ENCODE measurements at regions not wholly inside any gene's neighbourhood (a gene's known extent, or its start where the extent isn't known, plus 50 kb on each side); places are given as distances from the start of the nearest gene placed in this dataset.

DNA sequence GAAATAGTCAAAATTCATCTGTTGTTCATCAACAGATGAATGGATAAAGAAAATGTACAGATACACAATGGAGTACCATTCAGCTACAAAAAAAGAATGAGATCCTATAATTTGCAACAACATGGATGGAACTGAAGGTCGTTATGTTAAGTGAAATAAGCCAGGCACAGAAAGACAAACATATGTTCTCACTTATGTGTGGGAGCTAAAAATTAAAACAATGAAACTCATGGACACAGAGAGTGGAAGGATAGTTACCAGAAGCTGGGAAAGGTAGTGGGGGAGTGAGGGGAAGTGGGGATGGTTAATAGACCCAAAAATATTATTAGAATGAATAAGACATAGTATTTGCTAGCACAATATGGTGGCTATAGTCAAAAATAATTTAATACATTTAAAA lies 70.0 kb upstream of the KCNMA1 start:
- peaks cover 5% of the 10 kb centered on the region for H3K4me1 ChIP-seq
- ATAC-seq, result no peak
- intact Hi-C loops (cut with DNase I), result no loop called here
- no peaks in the 10 kb centered on the region for H3K9me3 ChIP-seq
- no peak for DNase-seq
- TF ChIP-seq, protein P1, sequence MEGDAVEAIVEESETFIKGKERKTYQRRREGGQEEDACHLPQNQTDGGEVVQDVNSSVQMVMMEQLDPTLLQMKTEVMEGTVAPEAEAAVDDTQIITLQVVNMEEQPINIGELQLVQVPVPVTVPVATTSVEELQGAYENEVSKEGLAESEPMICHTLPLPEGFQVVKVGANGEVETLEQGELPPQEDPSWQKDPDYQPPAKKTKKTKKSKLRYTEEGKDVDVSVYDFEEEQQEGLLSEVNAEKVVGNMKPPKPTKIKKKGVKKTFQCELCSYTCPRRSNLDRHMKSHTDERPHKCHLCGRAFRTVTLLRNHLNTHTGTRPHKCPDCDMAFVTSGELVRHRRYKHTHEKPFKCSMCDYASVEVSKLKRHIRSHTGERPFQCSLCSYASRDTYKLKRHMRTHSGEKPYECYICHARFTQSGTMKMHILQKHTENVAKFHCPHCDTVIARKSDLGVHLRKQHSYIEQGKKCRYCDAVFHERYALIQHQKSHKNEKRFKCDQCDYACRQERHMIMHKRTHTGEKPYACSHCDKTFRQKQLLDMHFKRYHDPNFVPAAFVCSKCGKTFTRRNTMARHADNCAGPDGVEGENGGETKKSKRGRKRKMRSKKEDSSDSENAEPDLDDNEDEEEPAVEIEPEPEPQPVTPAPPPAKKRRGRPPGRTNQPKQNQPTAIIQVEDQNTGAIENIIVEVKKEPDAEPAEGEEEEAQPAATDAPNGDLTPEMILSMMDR (IDR thresholded peaks at IDR 0.05), result no peak
- H3K36me3 ChIP-seq, result no peaks in the 10 kb centered on the region
- H3K27me3 ChIP-seq, result peaks cover 33% of the 10 kb centered on the region
- no peak overlapping the region for H3K27ac ChIP-seq
- no peak overlapping the region for H3K4me3 ChIP-seq

- H3K9me3 ChIP-seq, result no peaks in the 10 kb centered on the region
- TF ChIP-seq, protein P1 (IDR thresholded peaks at IDR 0.05), result no peak
- peaks cover 7% of the 10 kb centered on the region for H3K27me3 ChIP-seq
- no peak overlapping the region for H3K4me3 ChIP-seq
- H3K27ac ChIP-seq, result no peak overlapping the region
- ATAC-seq (no peak), DNase-seq (no peak)
- intact Hi-C loops (cut with DNase I), result no loop called here
- no peaks in the 10 kb centered on the region for H3K4me1 ChIP-seq
- no peaks in the 10 kb centered on the region for H3K36me3 ChIP-seq
These were observed 64.6 kb upstream of the KCNMA1 start for GRCh38 chr10:77702166-77702565.

DNA sequence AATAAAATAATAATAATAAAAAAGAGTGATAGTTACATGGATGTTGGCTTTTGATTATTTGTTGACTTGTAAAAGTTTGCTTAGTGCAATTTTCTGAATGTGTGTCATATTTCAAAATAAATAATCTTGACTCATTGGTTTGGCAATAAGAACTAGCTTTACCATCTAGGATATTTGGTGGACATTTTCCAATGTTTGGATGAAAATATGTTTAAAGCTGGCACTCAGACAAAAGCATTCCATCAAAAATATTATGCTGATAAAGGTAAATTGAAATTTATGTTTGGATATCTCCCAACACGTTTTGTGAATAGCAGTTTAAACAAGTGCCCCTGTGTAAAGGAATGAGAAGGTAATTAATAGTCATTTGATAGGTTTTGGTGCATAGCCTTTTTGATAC lies 62.5 kb upstream of the KCNMA1 start:
- intact Hi-C loops (cut with DNase I), result no loop called here
- H3K4me3 ChIP-seq, result no peak overlapping the region
- no peak for ATAC-seq
- no peaks in the 10 kb centered on the region for H3K36me3 ChIP-seq
- H3K4me1 ChIP-seq, result no peaks in the 10 kb centered on the region
- H3K27me3 ChIP-seq, result peaks cover 7% of the 10 kb centered on the region
- no peaks in the 10 kb centered on the region for H3K9me3 ChIP-seq
- TF ChIP-seq, protein P1 (IDR thresholded peaks at IDR 0.05), result no peak
- H3K27ac ChIP-seq, result no peak overlapping the region
- no peak for DNase-seq

- intact Hi-C loops (cut with DNase I), result no loop called here
- ATAC-seq (no peak), DNase-seq (no peak)
- H3K4me3 ChIP-seq, result no peak overlapping the region
- H3K4me1 ChIP-seq, result no peaks in the 10 kb centered on the region
- no peaks in the 10 kb centered on the region for H3K9me3 ChIP-seq
- no peaks in the 10 kb centered on the region for H3K36me3 ChIP-seq
- H3K27ac ChIP-seq, result no peak overlapping the region
- TF ChIP-seq, protein P1 (IDR thresholded peaks at IDR 0.05), result no peak
- H3K27me3 ChIP-seq, result peaks cover 7% of the 10 kb centered on the region
These were observed 61.6 kb upstream of the KCNMA1 start for GRCh38 chr10:77699080-77699645.

DNA sequence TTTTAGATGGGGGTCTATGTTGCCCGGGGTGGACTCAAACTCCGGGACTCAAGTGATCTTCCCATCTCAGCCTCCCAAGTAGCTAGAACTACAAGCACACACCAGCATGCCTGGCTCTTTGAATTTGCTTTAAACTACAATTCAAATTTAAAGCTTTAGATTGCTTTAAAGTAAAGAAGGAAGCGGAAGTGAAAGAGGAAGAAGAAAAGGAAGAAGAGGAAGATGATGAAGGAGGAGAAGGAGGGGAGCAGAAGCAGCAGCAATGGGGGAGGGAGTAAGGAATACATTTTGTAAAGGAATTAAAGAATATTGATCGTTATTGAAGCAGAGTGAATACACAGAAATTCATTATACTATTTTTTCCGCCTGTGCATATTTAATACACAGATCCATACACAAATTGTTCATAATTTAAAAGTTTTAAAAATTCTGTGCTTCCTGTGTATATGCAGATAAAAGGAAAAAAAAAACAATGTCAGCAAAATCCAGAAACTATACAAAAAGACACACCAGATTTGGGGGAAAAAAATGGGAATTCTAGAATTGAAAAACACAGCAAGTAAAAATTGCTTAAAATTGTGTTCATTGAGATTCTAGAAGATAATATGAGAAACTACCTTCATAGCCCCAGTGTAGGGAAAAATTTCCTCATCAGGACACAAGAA lies 60.8 kb upstream of the KCNMA1 start:
- Histone ChIP-seq H3K4me1 (no peaks in the 10 kb centered on the region), H3K27me3 (peaks cover 7% of the 10 kb centered on the region), H3K4me3 (no peak overlapping the region), H3K36me3 (no peaks in the 10 kb centered on the region), H3K27ac (no peak overlapping the region), H3K9me3 (no peaks in the 10 kb centered on the region)
- intact Hi-C loops (cut with DNase I), result no loop called here
- DNase-seq (no peak), ATAC-seq (no peak)
- TF ChIP-seq, protein P1 (IDR thresholded peaks at IDR 0.05), result no peak
